C4-2B (cell line): ENCODE measurements at regions not wholly inside any gene's neighbourhood (a gene's known extent, or its start where the extent isn't known, plus 50 kb on each side); places are given as distances from the start of the nearest gene placed in this dataset.

Source experiments
- H3K27ac ChIP-seq: fragments of 450-650 bp; 2 replicates; pipeline ENCODE4 v1.5.1; 2017
- CTCF ChIP-seq: fragments of 450-650 bp; conservative IDR thresholded peaks from 2 replicates; pipeline ENCODE4 v1.5.1; 2017; ENCODE audit warnings: mild to moderate bottlenecking
- ZFX ChIP-seq: fragments of 450-650 bp; IDR thresholded peaks from 2 replicates; pipeline ENCODE4 v1.6.1; 2017

- no peak for TF ChIP-seq CTCF
- TF ChIP-seq ZFX: no peak
These were observed 979.6 kb upstream of the NR2F2 start for GRCh38 chr15:95350908-95351307.

GRCh38 chr15:95352631-95353187, 977.8 kb upstream of the NR2F2 start:
- no peak overlapping the region for H3K27ac ChIP-seq
- no peak for TF ChIP-seq ZFX
- no peak for TF ChIP-seq CTCF

More at GRCh38 chr15:95350908-95351307, 979.6 kb upstream of the NR2F2 start:
- H3K27ac ChIP-seq: no peak overlapping the region

GRCh38 chr15:95353512-95353911, 977.0 kb upstream of the NR2F2 start:
- H3K27ac ChIP-seq: no peak overlapping the region

GRCh38 chr15:95359966-95360365, 970.5 kb upstream of the NR2F2 start:
- H3K27ac ChIP-seq: no peak overlapping the region
- TF ChIP-seq CTCF: no peak
- no peak for TF ChIP-seq ZFX

More at GRCh38 chr15:95353512-95353911, 977.0 kb upstream of the NR2F2 start:
- TF ChIP-seq ZFX (no peak), CTCF (no peak)

- no peak overlapping the region for H3K27ac ChIP-seq
- TF ChIP-seq CTCF (no peak), ZFX (no peak)
These were observed 968.2 kb upstream of the NR2F2 start for GRCh38 chr15:95362306-95362705.

GRCh38 chr15:95363646-95364045, 966.9 kb upstream of the NR2F2 start:
- no peak overlapping the region for H3K27ac ChIP-seq
- TF ChIP-seq ZFX (no peak), CTCF (no peak)

- TF ChIP-seq ZFX (no peak), CTCF (no peak)
- H3K27ac ChIP-seq: no peak overlapping the region
These were observed 964.9 kb upstream of the NR2F2 start for GRCh38 chr15:95365511-95366107.
